WTC11 (cell line): ENCODE measurements at regions not wholly inside any gene's neighbourhood (a gene's known extent, or its start where the extent isn't known, plus 50 kb on each side); places are given as distances from the start of the nearest gene placed in this dataset.

Source experiments
- ATAC-seq: fragments of 200-7000 bp; cut with Tn5 transposase; 2 replicates; pipeline ENCODE4 v1.10.0; 2021; ENCODE audit warnings: mild to moderate bottlenecking, moderate library complexity
- CTCF ChIA-PET: fragments of 300-600 bp; sonication (Branson Sonifier 250); formaldehyde crosslinking; loops from one replicate; lab custom pipeline; 2021; ENCODE audit warnings: antibody characterized with exemption; lab: Charles Lee
- POLR2A ChIA-PET: fragments of 350-600 bp; sonication (Branson Sonifier 250); formaldehyde crosslinking; loops from one replicate; lab custom pipeline; 2021; ENCODE audit warnings: antibody characterized with exemption; lab: Charles Lee
- DNase-seq: peaks from one replicate; pipeline ENCODE4 v3.0.0; 2021; ENCODE audit warnings: low spot score
- H3K27ac Mint-ChIP-seq: 2 replicates; pipeline ENCODE4 v1.8.0; 2021; ENCODE audit warnings: mixed read lengths
- H3K27me3 Mint-ChIP-seq: 2 replicates; pipeline ENCODE4 v1.8.0; 2021; ENCODE audit warnings: low read depth, mild to moderate bottlenecking, moderate library complexity, mixed read lengths
- H3K36me3 Mint-ChIP-seq: 2 replicates; pipeline ENCODE4 v1.8.0; 2021; ENCODE audit warnings: mixed read lengths
- H3K4me1 Mint-ChIP-seq: 2 replicates; pipeline ENCODE4 v1.8.0; 2022; ENCODE audit warnings: mixed read lengths
- H3K4me3 Mint-ChIP-seq: 2 replicates; pipeline ENCODE4 v1.8.0; 2021; ENCODE audit warnings: mild to moderate bottlenecking, moderate library complexity, mixed read lengths
- H3K9me3 Mint-ChIP-seq: 2 replicates; pipeline ENCODE4 v1.8.0; 2021; ENCODE audit warnings: mixed read lengths
- AFF4 ChIP-seq: sonication (generic); formaldehyde crosslinking; IDR thresholded peaks from 2 replicates; pipeline ENCODE4 v1.8.1; 2023; ENCODE audit warnings: mild to moderate bottlenecking, missing genetic modification reagents, borderline replicate concordance
- AR ChIP-seq: fragments of 250-450 bp; sonication (Bioruptor Pico); IDR thresholded peaks from 2 replicates; pipeline ENCODE4 v1.9.0; 2021; ENCODE audit warnings: mild to moderate bottlenecking
- CDX4 ChIP-seq: fragments of 250-450 bp; sonication (Bioruptor Pico); IDR thresholded peaks from 2 replicates; pipeline ENCODE4 v1.9.0; 2021; ENCODE audit warnings: moderate library complexity, mild to moderate bottlenecking, inconsistent platforms, borderline replicate concordance
- CREB1 ChIP-seq: sonication (generic); formaldehyde crosslinking; IDR thresholded peaks from 2 replicates; pipeline ENCODE4 v1.8.0; 2023; ENCODE audit warnings: mild to moderate bottlenecking, missing genetic modification reagents
- CTCF ChIP-seq: fragments of 200-600 bp; IDR thresholded peaks from 2 replicates; pipeline ENCODE4 v1.8.0; 2022; ENCODE audit warnings: antibody characterized with exemption
- FOXJ3 ChIP-seq: sonication (generic); formaldehyde crosslinking; IDR thresholded peaks from 2 replicates; pipeline ENCODE4 v1.9.0; 2021; ENCODE audit warnings: missing genetic modification reagents, mild to moderate bottlenecking, borderline replicate concordance
- FOXP4 ChIP-seq: sonication (generic); formaldehyde crosslinking; IDR thresholded peaks from 2 replicates; pipeline ENCODE4 v1.8.0; 2022; ENCODE audit warnings: mild to moderate bottlenecking, missing genetic modification reagents
- GRHL2 ChIP-seq: fragments of 250-450 bp; sonication (Bioruptor Pico); IDR thresholded peaks from 2 replicates; pipeline ENCODE4 v1.8.0; 2022; ENCODE audit warnings: mild to moderate bottlenecking, moderate library complexity; ENCODE audit not compliant: insufficient replicate concordance, severe bottlenecking
- MXD4 ChIP-seq: fragments of 250-450 bp; sonication (Bioruptor Pico); IDR thresholded peaks from 2 replicates; pipeline ENCODE4 v1.8.0; 2021; ENCODE audit warnings: mild to moderate bottlenecking, moderate library complexity, borderline replicate concordance
- NFYB ChIP-seq: sonication (generic); formaldehyde crosslinking; conservative IDR thresholded peaks from 2 replicates; pipeline ENCODE4 v1.8.0; 2022; ENCODE audit warnings: low read depth, missing genetic modification reagents
- NR1H2 ChIP-seq: sonication (generic); formaldehyde crosslinking; IDR thresholded peaks from 2 replicates; pipeline ENCODE4 v1.9.0; 2021; ENCODE audit warnings: mild to moderate bottlenecking, moderate library complexity, missing genetic modification reagents
- RELA ChIP-seq: sonication (generic); formaldehyde crosslinking; IDR thresholded peaks from 2 replicates; pipeline ENCODE4 v1.8.1; 2022; ENCODE audit warnings: missing genetic modification reagents, mild to moderate bottlenecking, borderline replicate concordance
- SOX15 ChIP-seq: fragments of 250-450 bp; sonication (Bioruptor Pico); IDR thresholded peaks from 2 replicates; pipeline ENCODE4 v1.9.0; 2021; ENCODE audit warnings: mild to moderate bottlenecking
- TEAD1 ChIP-seq: sonication (generic); formaldehyde crosslinking; IDR thresholded peaks from 2 replicates; pipeline ENCODE4 v1.8.0; 2022; ENCODE audit warnings: mild to moderate bottlenecking, missing genetic modification reagents
- ZNF396 ChIP-seq: fragments of 250-450 bp; sonication (Bioruptor Pico); IDR thresholded peaks from 2 replicates; pipeline ENCODE4 v1.8.0; 2021; ENCODE audit warnings: mild to moderate bottlenecking, moderate library complexity, borderline replicate concordance
- ZNF425 ChIP-seq: fragments of 250-450 bp; sonication (Bioruptor Pico); conservative IDR thresholded peaks from 2 replicates; pipeline ENCODE4 v1.9.0; 2021; ENCODE audit warnings: mild to moderate bottlenecking
- ZSCAN18 ChIP-seq: fragments of 250-450 bp; sonication (Bioruptor Pico); IDR thresholded peaks from 2 replicates; pipeline ENCODE4 v2.1.2; 2022; ENCODE audit warnings: mild to moderate bottlenecking, moderate library complexity

- H3K4me1 Mint-ChIP-seq = no peaks in the 10 kb centered on the region
- no peak overlapping the region for H3K4me3 Mint-ChIP-seq
- DNase-seq (no peak), ATAC-seq (no peak)
- peaks cover 3% of the 10 kb centered on the region; the same call in 1 of the 2 replicates for H3K36me3 Mint-ChIP-seq
- POLR2A ChIA-PET = no interaction called here
- CTCF ChIA-PET = no interaction called here
- H3K9me3 Mint-ChIP-seq = peaks cover 3% of the 10 kb centered on the region; the same call in 1 of the 2 replicates
- H3K27me3 Mint-ChIP-seq = peaks cover 42% of the 10 kb centered on the region
- no peak for TF ChIP-seq RELA (CRISPR knock-in tag)
- no peak for TF ChIP-seq CREB1 (CRISPR knock-in tag)
- no peak for TF ChIP-seq TEAD1 (CRISPR knock-in tag)
- no peak for TF ChIP-seq ZNF396 (CRISPR knock-in tag)
- TF ChIP-seq ZNF425 (CRISPR knock-in tag) = no peak
- no peak overlapping the region for H3K27ac Mint-ChIP-seq
Observed at GRCh38 chr20:60064554-60065196, 106.5 kb downstream of the CDH26 start.

GRCh38 chr20:60065741-60066437, 107.7 kb downstream of the CDH26 start:
- H3K4me3 Mint-ChIP-seq = no peak overlapping the region
- DNase-seq (no peak), ATAC-seq (no peak)
- H3K27ac Mint-ChIP-seq = no peak overlapping the region
- ChIA-PET POLR2A (no interaction called here), CTCF (no interaction called here)
- H3K27me3 Mint-ChIP-seq = peaks cover 46% of the 10 kb centered on the region
- peaks cover 3% of the 10 kb centered on the region; the same call in 1 of the 2 replicates for H3K36me3 Mint-ChIP-seq
- no peaks in the 10 kb centered on the region for H3K4me1 Mint-ChIP-seq
- H3K9me3 Mint-ChIP-seq = peaks cover 5% of the 10 kb centered on the region
- TF ChIP-seq MXD4 (CRISPR knock-in tag) (no peak), NFYB (CRISPR knock-in tag) (no peak), GRHL2 (CRISPR knock-in tag) (no peak), FOXP4 (no peak), NR1H2 (CRISPR knock-in tag) (no peak), CTCF (no peak), FOXJ3 (no peak), ZSCAN18 (CRISPR knock-in tag) (no peak), AR (no peak), CDX4 (CRISPR knock-in tag) (no peak), SOX15 (CRISPR knock-in tag) (no peak), AFF4 (no peak)
